Upper lobe of left lung (tissue), 4 donors: ENCODE measurements at regions not wholly inside any gene's neighbourhood (a gene's known extent, or its start where the extent isn't known, plus 50 kb on each side); places are given as distances from the start of the nearest gene placed in this dataset.

Experiments used
- EP300 ChIP-seq, 4 donors: sonication (generic); formaldehyde crosslinking; IDR thresholded peaks; one replicate each; pipeline ENCODE4 v1.5.1; 2017; ENCODE audit warnings: antibody characterized with exemption in 4 of 4, control low read depth in 2 of 4
- TF ChIP-seq, protein P1 (sequence below), 6 experiments: fragments of 450-650 bp in 4 of 6; fragments of 200-600 bp in 2 of 6; sonication (generic) in 2 of 6; IDR thresholded peaks; one replicate each; pipeline ENCODE4 v1.5.1; 2016 to 2019; ENCODE audit warnings: antibody characterized with exemption in 6 of 6

- TF ChIP-seq, protein P1, sequence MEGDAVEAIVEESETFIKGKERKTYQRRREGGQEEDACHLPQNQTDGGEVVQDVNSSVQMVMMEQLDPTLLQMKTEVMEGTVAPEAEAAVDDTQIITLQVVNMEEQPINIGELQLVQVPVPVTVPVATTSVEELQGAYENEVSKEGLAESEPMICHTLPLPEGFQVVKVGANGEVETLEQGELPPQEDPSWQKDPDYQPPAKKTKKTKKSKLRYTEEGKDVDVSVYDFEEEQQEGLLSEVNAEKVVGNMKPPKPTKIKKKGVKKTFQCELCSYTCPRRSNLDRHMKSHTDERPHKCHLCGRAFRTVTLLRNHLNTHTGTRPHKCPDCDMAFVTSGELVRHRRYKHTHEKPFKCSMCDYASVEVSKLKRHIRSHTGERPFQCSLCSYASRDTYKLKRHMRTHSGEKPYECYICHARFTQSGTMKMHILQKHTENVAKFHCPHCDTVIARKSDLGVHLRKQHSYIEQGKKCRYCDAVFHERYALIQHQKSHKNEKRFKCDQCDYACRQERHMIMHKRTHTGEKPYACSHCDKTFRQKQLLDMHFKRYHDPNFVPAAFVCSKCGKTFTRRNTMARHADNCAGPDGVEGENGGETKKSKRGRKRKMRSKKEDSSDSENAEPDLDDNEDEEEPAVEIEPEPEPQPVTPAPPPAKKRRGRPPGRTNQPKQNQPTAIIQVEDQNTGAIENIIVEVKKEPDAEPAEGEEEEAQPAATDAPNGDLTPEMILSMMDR (IDR thresholded peaks at IDR 0.05), result no peak
- TF ChIP-seq EP300 (IDR thresholded peaks at IDR 0.05), result no peak
These were observed 112.9 kb upstream of the NKX1-1 start for GRCh38 chr4:1518997-1519700.
